ENCODE measurements at regions not wholly inside any gene's neighbourhood (a gene's known extent, or its start where the extent isn't known, plus 50 kb on each side); places are given as distances from the start of the nearest gene placed in this dataset.

DNA sequence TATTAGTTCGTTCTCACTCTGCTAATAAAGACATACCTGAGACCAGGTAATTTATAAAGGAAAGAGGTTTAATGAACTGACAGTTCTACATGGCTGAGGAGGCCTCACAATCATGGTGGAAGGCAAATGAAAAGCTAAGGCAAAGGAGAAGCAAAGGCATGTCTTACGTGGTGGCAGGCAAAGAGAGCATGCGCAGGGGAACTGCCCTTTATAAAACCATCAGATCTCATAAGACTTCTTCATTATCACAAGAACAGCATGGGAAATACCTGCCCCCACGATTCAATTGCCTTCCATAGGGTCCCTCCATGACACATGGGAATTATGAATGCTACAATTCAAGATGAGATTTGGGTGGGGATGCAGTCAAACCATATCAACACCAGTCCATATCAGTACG lies 133.5 kb downstream of the ZNF621 start:
- no peak for DNase-seq (ENCODE audit: low spot score)
- peaks cover 2% of the 10 kb centered on the region for H3K4me1 Mint-ChIP-seq

DNA sequence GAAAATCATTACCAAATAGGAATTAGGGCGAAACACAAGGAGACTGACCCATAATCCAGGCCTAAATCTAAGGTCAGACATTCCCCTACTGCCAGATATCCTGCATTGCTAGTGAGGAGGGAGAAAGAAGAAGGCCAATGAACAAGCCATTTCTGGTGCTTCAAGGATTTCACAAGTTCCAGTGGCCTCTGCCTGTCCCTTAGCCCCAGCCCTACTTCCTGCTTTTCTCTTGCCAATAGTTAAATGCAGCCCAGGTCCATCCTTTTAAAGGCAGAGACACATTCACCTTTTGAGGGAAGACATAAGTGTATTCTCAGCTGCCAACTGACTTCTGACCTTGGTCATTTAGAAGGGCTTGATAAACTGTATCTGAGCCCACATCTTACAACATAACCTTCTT lies 135.8 kb downstream of the ZNF621 start:
- H2AFZ ChIP-seq (replicated peaks) = no peak overlapping the region
- H3K27me3 Mint-ChIP-seq (ENCODE audit: insufficient read depth, low read depth) = no peaks in the 10 kb centered on the region
- H3K27ac Mint-ChIP-seq = no peak overlapping the region
- H3K4me3 ChIP-seq = no peak overlapping the region
- no peak overlapping the region for H3K9ac ChIP-seq
- H3K9me3 ChIP-seq (ENCODE audit: low read depth) = no peaks in the 10 kb centered on the region
- no peaks in the 10 kb centered on the region for H3K79me2 ChIP-seq (ENCODE audit: low read depth)
- no peaks in the 10 kb centered on the region for H3F3A ChIP-seq (ENCODE audit: low read depth)
- H3K4me2 ChIP-seq = no peak overlapping the region
- H3K27me3 ChIP-seq = no peaks in the 10 kb centered on the region
- H3K9me3 Mint-ChIP-seq = no peaks in the 10 kb centered on the region
- TF ChIP-seq CTCF (IDR thresholded peaks at IDR 0.05) (no peak), EZH2 (IDR thresholded peaks at IDR 0.05) (no peak), EZH2phosphoT487 (IDR thresholded peaks at IDR 0.05) (no peak)
- H3K4me1 ChIP-seq = peaks cover 11% of the 10 kb centered on the region
- no peak overlapping the region for H3K4me3 Mint-ChIP-seq
- peaks cover 2% of the 10 kb centered on the region for H3K4me1 Mint-ChIP-seq
- no peaks in the 10 kb centered on the region for H3K36me3 Mint-ChIP-seq
- no peaks in the 10 kb centered on the region for H3K36me3 ChIP-seq
- H4K20me1 ChIP-seq (ENCODE audit: low read depth) = no peaks in the 10 kb centered on the region
- no peak for DNase-seq (ENCODE audit: low spot score)
- H3K27ac ChIP-seq = no peak overlapping the region

More for the DNA sequence above, 133.5 kb downstream of the ZNF621 start:
- no peaks in the 10 kb centered on the region for H3K36me3 Mint-ChIP-seq
- TF ChIP-seq EZH2phosphoT487 (IDR thresholded peaks at IDR 0.05) (no peak), EZH2 (IDR thresholded peaks at IDR 0.05) (no peak), CTCF (IDR thresholded peaks at IDR 0.05) (no peak)
- Histone ChIP-seq H3K9ac (no peak overlapping the region), H3K4me1 (no peaks in the 10 kb centered on the region), H3K27ac (no peak overlapping the region), H3F3A (ENCODE audit: low read depth) (no peaks in the 10 kb centered on the region), H3K4me3 (no peak overlapping the region), H3K36me3 (no peaks in the 10 kb centered on the region), H3K4me2 (no peak overlapping the region), H2AFZ (replicated peaks) (no peak overlapping the region), H3K27me3 (no peaks in the 10 kb centered on the region), H3K9me3 (ENCODE audit: low read depth) (no peaks in the 10 kb centered on the region), H3K79me2 (ENCODE audit: low read depth) (no peaks in the 10 kb centered on the region), H4K20me1 (ENCODE audit: low read depth) (no peaks in the 10 kb centered on the region)
- H3K4me3 Mint-ChIP-seq = no peak overlapping the region
- H3K27me3 Mint-ChIP-seq (ENCODE audit: insufficient read depth, low read depth) = peaks cover 6% of the 10 kb centered on the region
- no peaks in the 10 kb centered on the region for H3K9me3 Mint-ChIP-seq
- no peak overlapping the region for H3K27ac Mint-ChIP-seq

- no peaks in the 10 kb centered on the region for H3K36me3 Mint-ChIP-seq
- no peak overlapping the region for H3K9ac ChIP-seq
- no peak overlapping the region for H3K27ac Mint-ChIP-seq
- H3K36me3 ChIP-seq = no peaks in the 10 kb centered on the region
- H2AFZ ChIP-seq (replicated peaks) = no peak overlapping the region
- DNase-seq (ENCODE audit: low spot score) = no peak
- no peaks in the 10 kb centered on the region for H3K9me3 ChIP-seq (ENCODE audit: low read depth)
- no peaks in the 10 kb centered on the region for H3K9me3 Mint-ChIP-seq
- TF ChIP-seq EZH2phosphoT487 (IDR thresholded peaks at IDR 0.05) = no peak
- no peak for TF ChIP-seq EZH2 (IDR thresholded peaks at IDR 0.05)
- no peak for TF ChIP-seq CTCF (IDR thresholded peaks at IDR 0.05)
- no peak overlapping the region for H3K27ac ChIP-seq
- no peak overlapping the region for H3K4me2 ChIP-seq
- H3K4me1 Mint-ChIP-seq = no peaks in the 10 kb centered on the region
- no peaks in the 10 kb centered on the region for H3K79me2 ChIP-seq (ENCODE audit: low read depth)
- H3K4me3 ChIP-seq = no peak overlapping the region
- H3F3A ChIP-seq (ENCODE audit: low read depth) = no peaks in the 10 kb centered on the region
- H3K4me3 Mint-ChIP-seq = no peak overlapping the region
- no peaks in the 10 kb centered on the region for H3K27me3 Mint-ChIP-seq (ENCODE audit: insufficient read depth, low read depth)
- H3K27me3 ChIP-seq = no peaks in the 10 kb centered on the region
- no peaks in the 10 kb centered on the region for H4K20me1 ChIP-seq (ENCODE audit: low read depth)
- peaks cover 11% of the 10 kb centered on the region for H3K4me1 ChIP-seq
Observed at GRCh38 chr3:40661284-40661683, 136.5 kb downstream of the ZNF621 start.

Data from neural progenitor cell (in vitro differentiated cells).